Endodermal cell (in vitro differentiated cells): ENCODE measurements at regions not wholly inside any gene's neighbourhood (a gene's known extent, or its start where the extent isn't known, plus 50 kb on each side); places are given as distances from the start of the nearest gene placed in this dataset.
"Not testable (repeated sequence)": the region's sequence is repeated elsewhere in the genome, so short reads cannot be mapped to it uniquely, and the experiment has no call there.

ENCODE experiments used
- DNase-seq: peaks from one replicate; pipeline ENCODE4 v3.0.0-alpha.2; 2017
- H3K27ac ChIP-seq: 2 replicates; pipeline ENCODE4 v1.5.1; 2013; ENCODE audit warnings: mild to moderate bottlenecking, low read depth, low read length, moderate library complexity
- H3K27me3 ChIP-seq: 2 replicates; pipeline ENCODE4 v1.6.1; 2013; ENCODE audit warnings: mild to moderate bottlenecking, low read length, moderate library complexity; ENCODE audit not compliant: insufficient read depth, control insufficient read depth, poor library complexity, severe bottlenecking
- H3K36me3 ChIP-seq: 2 replicates; pipeline ENCODE4 v1.7.0; 2013; ENCODE audit warnings: mild to moderate bottlenecking, low read length, moderate library complexity; ENCODE audit not compliant: control insufficient read depth, insufficient read depth
- H3K4me1 ChIP-seq: one replicate; pipeline ENCODE4 v1.7.0; 2013; ENCODE audit warnings: low read length; ENCODE audit not compliant: control insufficient read depth, insufficient read depth
- H3K4me3 ChIP-seq: 2 replicates; pipeline ENCODE4 v1.5.1; 2013; ENCODE audit warnings: mild to moderate bottlenecking, low read length, moderate library complexity
- H3K9ac ChIP-seq: 2 replicates; pipeline ENCODE4 v1.6.1; 2013; ENCODE audit warnings: mild to moderate bottlenecking, low read length, moderate library complexity; ENCODE audit not compliant: poor library complexity, severe bottlenecking; ENCODE audit errors: extremely low read depth
- H3K9me3 ChIP-seq: 2 replicates; pipeline ENCODE4 v1.6.1; 2013; ENCODE audit warnings: mild to moderate bottlenecking, low read length, moderate library complexity; ENCODE audit not compliant: control insufficient read depth
- H3K27ac Mint-ChIP-seq: 2 replicates; pipeline ENCODE4 v1.8.0; 2020; ENCODE audit warnings: mixed read lengths
- H3K27me3 Mint-ChIP-seq: 2 replicates; pipeline ENCODE4 v1.8.0; 2021; ENCODE audit warnings: mild to moderate bottlenecking, mixed read lengths; ENCODE audit not compliant: insufficient read depth
- H3K36me3 Mint-ChIP-seq: 2 replicates; pipeline ENCODE4 v1.8.0; 2020; ENCODE audit warnings: low read depth, mixed read lengths
- H3K4me1 Mint-ChIP-seq: 2 replicates; pipeline ENCODE4 v1.8.0; 2020; ENCODE audit warnings: mixed read lengths
- H3K4me3 Mint-ChIP-seq: 2 replicates; pipeline ENCODE4 v1.8.0; 2020; ENCODE audit warnings: mild to moderate bottlenecking, moderate library complexity, mixed read lengths
- H3K9me3 Mint-ChIP-seq: 2 replicates; pipeline ENCODE4 v1.8.0; 2020; ENCODE audit warnings: mild to moderate bottlenecking, mixed read lengths
- WGBS, 2 experiments: methylation state at CpG; one replicate each; pipeline versions ENCODE4 v1.1.5 to v1.1.7; 2013; ENCODE audit warnings: missing lambda C conversion rate in 2 of 2, mixed read lengths in 1 of 2; ENCODE audit not compliant: insufficient coverage in 1 of 2, insufficient read length in 1 of 2; 5-methylcytosine and 5-hydroxymethylcytosine counted together
- TF ChIP-seq, protein P1 (sequence below): fragments of 200-600 bp; sonication (generic); conservative IDR thresholded peaks from 2 replicates; pipeline ENCODE4 v1.5.0; 2021; ENCODE audit warnings: antibody characterized with exemption, mild to moderate bottlenecking

GRCh38 chr5:23437011-23437410, 70.4 kb upstream of the PRDM9 start:
- H3K4me1 ChIP-seq: no peaks in the 10 kb centered on the region
- H3K27me3 Mint-ChIP-seq: no peaks in the 10 kb centered on the region
- H3K27ac ChIP-seq: no peak overlapping the region
- H3K36me3 Mint-ChIP-seq: no peaks in the 10 kb centered on the region
- no peaks in the 10 kb centered on the region for H3K27me3 ChIP-seq
- no peak for DNase-seq
- no peak overlapping the region for H3K4me3 ChIP-seq
- H3K4me3 Mint-ChIP-seq: no peak overlapping the region
- H3K4me1 Mint-ChIP-seq: no peaks in the 10 kb centered on the region
- H3K27ac Mint-ChIP-seq: no peak overlapping the region
- H3K9me3 ChIP-seq: no peaks in the 10 kb centered on the region
- H3K36me3 ChIP-seq: no peaks in the 10 kb centered on the region
- TF ChIP-seq, protein P1, sequence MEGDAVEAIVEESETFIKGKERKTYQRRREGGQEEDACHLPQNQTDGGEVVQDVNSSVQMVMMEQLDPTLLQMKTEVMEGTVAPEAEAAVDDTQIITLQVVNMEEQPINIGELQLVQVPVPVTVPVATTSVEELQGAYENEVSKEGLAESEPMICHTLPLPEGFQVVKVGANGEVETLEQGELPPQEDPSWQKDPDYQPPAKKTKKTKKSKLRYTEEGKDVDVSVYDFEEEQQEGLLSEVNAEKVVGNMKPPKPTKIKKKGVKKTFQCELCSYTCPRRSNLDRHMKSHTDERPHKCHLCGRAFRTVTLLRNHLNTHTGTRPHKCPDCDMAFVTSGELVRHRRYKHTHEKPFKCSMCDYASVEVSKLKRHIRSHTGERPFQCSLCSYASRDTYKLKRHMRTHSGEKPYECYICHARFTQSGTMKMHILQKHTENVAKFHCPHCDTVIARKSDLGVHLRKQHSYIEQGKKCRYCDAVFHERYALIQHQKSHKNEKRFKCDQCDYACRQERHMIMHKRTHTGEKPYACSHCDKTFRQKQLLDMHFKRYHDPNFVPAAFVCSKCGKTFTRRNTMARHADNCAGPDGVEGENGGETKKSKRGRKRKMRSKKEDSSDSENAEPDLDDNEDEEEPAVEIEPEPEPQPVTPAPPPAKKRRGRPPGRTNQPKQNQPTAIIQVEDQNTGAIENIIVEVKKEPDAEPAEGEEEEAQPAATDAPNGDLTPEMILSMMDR: no peak
- H3K9ac ChIP-seq: no peak overlapping the region
- H3K9me3 Mint-ChIP-seq: peaks cover 7% of the 10 kb centered on the region

GRCh38 chr5:23433534-23434315, 73.7 kb upstream of the PRDM9 start:
- Mint-ChIP-seq H3K27ac (no peak overlapping the region), H3K36me3 (no peaks in the 10 kb centered on the region), H3K4me1 (no peaks in the 10 kb centered on the region), H3K4me3 (no peak overlapping the region), H3K27me3 (no peaks in the 10 kb centered on the region), H3K9me3 (peaks cover 7% of the 10 kb centered on the region)
- Histone ChIP-seq H3K27me3 (no peaks in the 10 kb centered on the region), H3K4me3 (no peak overlapping the region), H3K36me3 (no peaks in the 10 kb centered on the region), H3K9me3 (no peaks in the 10 kb centered on the region), H3K27ac (no peak overlapping the region), H3K4me1 (no peaks in the 10 kb centered on the region), H3K9ac (no peak overlapping the region)
- TF ChIP-seq, protein P1: no peak
- no peak for DNase-seq
- 90 to 97% methylated on average over 3 to 8 of the region's 8 CpGs for WGBS, 2 experiments

DNA sequence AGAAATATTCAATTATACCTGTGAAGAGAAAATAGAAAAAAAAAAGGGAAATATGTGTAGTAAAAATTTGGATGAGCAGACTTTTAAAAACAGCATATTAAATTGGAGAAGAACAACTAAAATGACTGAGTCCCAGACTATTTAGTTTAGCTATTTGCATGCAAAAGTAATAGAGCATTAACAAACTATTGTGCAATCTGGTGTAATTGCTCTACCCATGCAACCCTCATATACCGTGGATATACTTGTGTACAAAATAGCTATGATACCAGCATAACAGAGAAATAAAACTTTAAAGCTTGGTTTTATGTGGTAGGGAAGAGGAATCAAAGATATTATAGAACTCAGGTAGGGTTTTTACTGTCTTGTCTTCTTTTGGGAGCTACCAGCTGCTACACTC, 78.7 kb upstream of the PRDM9 start:
- WGBS, 2 experiments: 100% methylated on average over 1 of the region's 1 CpG; no CpG with 5 or more reads in 1 of the 2 experiments
- TF ChIP-seq, protein P1: no peak
- H3K27ac ChIP-seq: no peak overlapping the region
- H3K9ac ChIP-seq: no peak overlapping the region
- no peaks in the 10 kb centered on the region for H3K9me3 ChIP-seq
- no peak overlapping the region for H3K4me3 Mint-ChIP-seq
- H3K36me3 ChIP-seq: no peaks in the 10 kb centered on the region
- no peak overlapping the region for H3K4me3 ChIP-seq
- H3K36me3 Mint-ChIP-seq: no peaks in the 10 kb centered on the region
- H3K27me3 Mint-ChIP-seq: no peaks in the 10 kb centered on the region
- no peaks in the 10 kb centered on the region for H3K27me3 ChIP-seq
- H3K9me3 Mint-ChIP-seq: peaks cover 6% of the 10 kb centered on the region
- DNase-seq: no peak
- no peaks in the 10 kb centered on the region for H3K4me1 ChIP-seq
- H3K27ac Mint-ChIP-seq: no peak overlapping the region
- no peaks in the 10 kb centered on the region for H3K4me1 Mint-ChIP-seq

- H3K27me3 Mint-ChIP-seq, H3K4me1 Mint-ChIP-seq, H3K4me1 ChIP-seq, H3K27ac Mint-ChIP-seq, H3K36me3 Mint-ChIP-seq, H3K9ac ChIP-seq, H3K27ac ChIP-seq, H3K4me3 ChIP-seq, H3K36me3 ChIP-seq, H3K4me3 Mint-ChIP-seq, DNase-seq, H3K27me3 ChIP-seq: not testable (repeated sequence)
- H3K9me3 Mint-ChIP-seq: peaks cover 16% of the 10 kb centered on the region
- peaks cover 11% of the 10 kb centered on the region for H3K9me3 ChIP-seq
- 96% methylated on average over 3 of the region's 3 CpGs; no CpG with 5 or more reads in 1 of the 2 experiments for WGBS, 2 experiments
Observed at GRCh38 chr5:23420214-23420613, 87.2 kb upstream of the PRDM9 start.
